Stimulated activated naive CD8-positive, alpha-beta T cell treated with anti-CD3 and anti-CD28 coated beads, Interleukin-15, amount 100 ng/mL, for 72 hours (primary cell): ENCODE measurements at regions not wholly inside any gene's neighbourhood (a gene's known extent, or its start where the extent isn't known, plus 50 kb on each side); places are given as distances from the start of the nearest gene placed in this dataset.

Experiments used
- ATAC-seq: fragments of 150-1000 bp; cut with Tn5 transposase; 2 replicates; pipeline ENCODE4 v1.10.0; 2021; ENCODE audit warnings: mild to moderate bottlenecking, moderate library complexity
- DNase-seq, 2 donors: peaks; one replicate each; pipeline ENCODE4 v3.0.0; 2021 to 2022
- H3K27ac Mint-ChIP-seq, 2 donors: one replicate each; pipeline ENCODE4 v1.8.0; 2022; ENCODE audit warnings: mild to moderate bottlenecking in 2 of 2, mixed read lengths in 2 of 2, moderate library complexity in 2 of 2
- H3K27me3 Mint-ChIP-seq: one replicate; pipeline ENCODE4 v1.8.0; 2022; ENCODE audit warnings: mixed read lengths
- H3K4me1 Mint-ChIP-seq: one replicate; pipeline ENCODE4 v1.8.0; 2022; ENCODE audit warnings: mild to moderate bottlenecking, mixed read lengths
- H3K4me3 Mint-ChIP-seq, 2 donors: one replicate each; pipeline ENCODE4 v1.8.0; 2022; ENCODE audit warnings: mild to moderate bottlenecking in 2 of 2, mixed read lengths in 2 of 2, moderate library complexity in 1 of 2
- H3K9me3 Mint-ChIP-seq, 2 donors: one replicate each; pipeline ENCODE4 v1.8.0; 2022; ENCODE audit warnings: mixed read lengths in 2 of 2

- Mint-ChIP-seq H3K4me3 (no peak overlapping the region), H3K9me3 (no peaks in the 10 kb centered on the region), H3K27ac (no peak overlapping the region), H3K4me1 (no peaks in the 10 kb centered on the region), H3K27me3 (no peaks in the 10 kb centered on the region)
- ATAC-seq (no peak), DNase-seq (no peak)
Measured at GRCh38 chr4:129488427-129488826, 392.5 kb downstream of the C4orf33 start.

DNA sequence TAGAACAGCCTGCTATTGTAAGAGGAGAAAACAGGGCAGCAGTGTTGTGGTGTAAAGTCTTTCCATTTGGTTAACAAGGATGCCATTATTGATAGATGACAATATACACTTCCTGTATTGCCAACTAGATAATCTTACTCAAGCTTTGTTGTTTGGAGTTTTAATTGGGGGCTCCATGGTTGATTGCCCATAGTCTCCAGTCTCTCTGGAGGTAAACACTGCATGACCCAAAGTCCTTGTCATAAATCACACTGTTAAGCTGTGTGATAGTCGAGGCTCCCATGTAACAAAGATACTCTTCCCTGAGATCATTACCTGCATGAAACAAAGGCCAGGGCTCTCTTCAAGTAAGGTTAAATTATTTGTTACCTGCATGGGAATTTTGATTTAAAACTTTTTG is 394.6 kb downstream of the C4orf33 start:
- H3K4me1 Mint-ChIP-seq: no peaks in the 10 kb centered on the region
- DNase-seq (no peak), ATAC-seq (no peak)
- H3K27me3 Mint-ChIP-seq: no peaks in the 10 kb centered on the region
- peaks cover 0 to 6% of the 10 kb centered on the region in 2 donors for H3K9me3 Mint-ChIP-seq
- H3K4me3 Mint-ChIP-seq: no peak overlapping the region
- H3K27ac Mint-ChIP-seq: no peak overlapping the region

GRCh38 chr4:129498626-129499025 is 402.7 kb downstream of the C4orf33 start:
- Mint-ChIP-seq H3K4me1 (no peaks in the 10 kb centered on the region), H3K4me3 (no peak overlapping the region), H3K27ac (no peak overlapping the region), H3K9me3 (peaks cover 0 to 6% of the 10 kb centered on the region in 2 donors), H3K27me3 (no peaks in the 10 kb centered on the region)
- DNase-seq: no peak
- no peak for ATAC-seq

- H3K4me3 Mint-ChIP-seq: no peak overlapping the region
- H3K27me3 Mint-ChIP-seq: no peaks in the 10 kb centered on the region
- ATAC-seq (no peak), DNase-seq (no peak)
- no peaks in the 10 kb centered on the region for H3K4me1 Mint-ChIP-seq
- H3K9me3 Mint-ChIP-seq: no peaks in the 10 kb centered on the region
- H3K27ac Mint-ChIP-seq: no peak overlapping the region
Measured at GRCh38 chr4:129514852-129515251, 418.9 kb downstream of the C4orf33 start.

DNA sequence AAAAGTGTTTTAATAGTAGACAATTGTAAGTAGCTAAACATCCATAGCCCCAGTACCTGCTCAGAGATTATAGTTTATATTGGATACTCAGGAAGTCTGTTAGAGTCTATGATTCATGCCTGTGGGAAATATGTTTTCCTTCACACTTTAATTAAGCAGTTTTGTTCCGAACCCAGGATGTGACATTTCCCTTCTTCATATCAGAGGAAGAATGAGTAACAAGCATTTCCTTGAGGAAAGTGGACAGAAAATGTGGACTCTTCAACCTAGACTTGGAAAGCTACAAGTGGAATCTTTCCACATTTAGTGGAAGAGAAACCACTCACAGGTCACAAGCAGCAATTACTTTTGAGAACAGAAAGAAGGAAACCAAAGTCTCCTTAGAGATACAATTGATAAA is 419.4 kb downstream of the C4orf33 start:
- DNase-seq: no peak
- no peaks in the 10 kb centered on the region for H3K9me3 Mint-ChIP-seq
- H3K4me3 Mint-ChIP-seq: no peak overlapping the region
- ATAC-seq: no peak
- no peak overlapping the region for H3K27ac Mint-ChIP-seq
- H3K4me1 Mint-ChIP-seq: no peaks in the 10 kb centered on the region
- H3K27me3 Mint-ChIP-seq: no peaks in the 10 kb centered on the region

GRCh38 chr4:129526812-129527211 is 430.9 kb downstream of the C4orf33 start:
- Mint-ChIP-seq H3K27ac (no peak overlapping the region), H3K9me3 (no peaks in the 10 kb centered on the region), H3K4me1 (no peaks in the 10 kb centered on the region), H3K27me3 (no peaks in the 10 kb centered on the region), H3K4me3 (no peak overlapping the region)
- DNase-seq: no peak
- no peak for ATAC-seq

GRCh38 chr4:129531253-129531652 is 435.3 kb downstream of the C4orf33 start:
- DNase-seq: no peak
- H3K27ac Mint-ChIP-seq: no peak overlapping the region
- H3K4me3 Mint-ChIP-seq: no peak overlapping the region
- H3K4me1 Mint-ChIP-seq: peaks cover 7% of the 10 kb centered on the region
- ATAC-seq: no peak
- no peaks in the 10 kb centered on the region for H3K27me3 Mint-ChIP-seq
- no peaks in the 10 kb centered on the region for H3K9me3 Mint-ChIP-seq

DNA sequence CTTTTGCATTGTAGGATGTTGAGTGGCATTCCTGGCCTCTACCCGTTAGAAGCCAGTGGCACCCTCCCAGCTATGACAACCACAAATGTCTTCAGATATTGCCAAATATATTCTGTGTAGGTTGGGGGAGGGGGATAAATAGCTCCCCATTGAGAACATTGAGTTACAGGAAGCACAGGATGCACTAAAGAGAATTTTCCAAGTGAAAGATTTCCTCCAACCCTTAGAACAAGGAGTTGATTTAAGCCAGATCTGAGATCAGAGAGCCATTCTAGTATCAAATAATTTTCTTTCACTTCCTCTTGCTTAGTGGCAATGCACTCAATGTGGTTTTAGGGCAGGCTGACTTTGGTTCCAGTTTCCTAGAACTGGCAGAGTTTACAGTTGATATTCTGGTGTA is 436.6 kb downstream of the C4orf33 start:
- Mint-ChIP-seq H3K9me3 (no peaks in the 10 kb centered on the region), H3K27me3 (no peaks in the 10 kb centered on the region), H3K4me1 (peaks cover 7% of the 10 kb centered on the region), H3K4me3 (no peak overlapping the region), H3K27ac (no peak overlapping the region)
- ATAC-seq (no peak), DNase-seq (no peak)

- Mint-ChIP-seq H3K27ac (no peak overlapping the region), H3K27me3 (no peaks in the 10 kb centered on the region), H3K4me3 (no peak overlapping the region), H3K4me1 (no peaks in the 10 kb centered on the region), H3K9me3 (no peaks in the 10 kb centered on the region)
- DNase-seq (no peak), ATAC-seq (no peak)
Measured at GRCh38 chr4:129543299-129543698, 447.3 kb downstream of the C4orf33 start.

DNA sequence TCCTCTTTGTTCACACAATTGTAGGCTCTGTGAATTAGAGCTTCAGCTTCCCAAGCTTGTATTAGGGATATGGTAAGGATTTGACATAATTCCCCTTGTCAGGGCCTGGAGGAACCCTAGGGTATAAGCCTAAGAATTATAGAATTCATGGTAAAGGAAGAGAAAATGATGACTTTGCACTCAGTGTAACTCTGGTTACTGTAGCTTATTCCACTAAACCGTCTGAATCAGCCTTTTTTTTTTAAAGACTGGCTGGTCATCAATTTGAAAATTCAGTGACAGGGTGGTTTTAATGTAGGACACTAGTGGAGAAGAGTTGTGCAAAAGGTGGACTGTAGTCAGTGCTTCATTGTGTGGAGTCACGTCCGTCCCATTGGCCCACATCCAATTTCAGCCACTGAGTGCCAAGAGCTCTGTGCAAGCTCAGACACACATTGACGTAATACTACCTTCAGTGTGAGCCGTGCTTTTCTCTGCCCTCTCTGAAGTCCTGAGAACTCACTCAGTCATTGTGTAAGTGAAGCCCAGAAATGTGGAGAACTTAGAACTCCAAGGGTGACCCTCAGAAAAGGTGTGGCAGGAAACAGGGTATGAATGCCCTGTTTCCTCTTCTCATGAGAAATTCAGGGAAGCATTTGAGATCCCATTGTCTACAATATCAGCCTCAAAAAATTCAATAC is 449.8 kb downstream of the C4orf33 start:
- DNase-seq: no peak
- H3K4me3 Mint-ChIP-seq: no peak overlapping the region
- H3K9me3 Mint-ChIP-seq: no peaks in the 10 kb centered on the region
- H3K27ac Mint-ChIP-seq: no peak overlapping the region
- ATAC-seq: no peak
- H3K27me3 Mint-ChIP-seq: no peaks in the 10 kb centered on the region
- no peaks in the 10 kb centered on the region for H3K4me1 Mint-ChIP-seq

DNA sequence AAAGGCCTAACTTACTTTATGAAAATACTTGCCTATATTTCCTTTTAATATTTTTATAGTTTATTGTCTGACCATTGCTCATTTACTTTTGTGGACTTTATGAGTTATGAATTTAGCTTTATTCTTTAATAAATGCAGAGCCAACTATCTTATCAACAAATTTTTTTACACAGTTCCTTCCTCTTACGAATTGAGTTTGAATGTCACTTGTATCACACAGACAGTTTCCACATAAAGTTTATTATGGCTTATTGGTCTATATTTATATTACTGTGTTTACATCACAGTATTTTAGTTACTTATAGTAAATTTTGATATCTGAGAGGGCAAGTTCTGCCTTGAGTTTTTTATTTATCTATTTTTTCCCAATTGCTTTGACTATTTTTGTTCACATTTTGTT is 450.6 kb downstream of the C4orf33 start:
- no peak overlapping the region for H3K27ac Mint-ChIP-seq
- H3K4me1 Mint-ChIP-seq: no peaks in the 10 kb centered on the region
- H3K4me3 Mint-ChIP-seq: no peak overlapping the region
- H3K27me3 Mint-ChIP-seq: no peaks in the 10 kb centered on the region
- DNase-seq (no peak), ATAC-seq (no peak)
- H3K9me3 Mint-ChIP-seq: no peaks in the 10 kb centered on the region

- H3K4me3 Mint-ChIP-seq: no peak overlapping the region
- no peak for DNase-seq
- H3K9me3 Mint-ChIP-seq: no peaks in the 10 kb centered on the region
- no peak overlapping the region for H3K27ac Mint-ChIP-seq
- no peak for ATAC-seq
- H3K27me3 Mint-ChIP-seq: no peaks in the 10 kb centered on the region
- no peaks in the 10 kb centered on the region for H3K4me1 Mint-ChIP-seq
Measured at GRCh38 chr4:129550281-129550785, 454.4 kb downstream of the C4orf33 start.

DNA sequence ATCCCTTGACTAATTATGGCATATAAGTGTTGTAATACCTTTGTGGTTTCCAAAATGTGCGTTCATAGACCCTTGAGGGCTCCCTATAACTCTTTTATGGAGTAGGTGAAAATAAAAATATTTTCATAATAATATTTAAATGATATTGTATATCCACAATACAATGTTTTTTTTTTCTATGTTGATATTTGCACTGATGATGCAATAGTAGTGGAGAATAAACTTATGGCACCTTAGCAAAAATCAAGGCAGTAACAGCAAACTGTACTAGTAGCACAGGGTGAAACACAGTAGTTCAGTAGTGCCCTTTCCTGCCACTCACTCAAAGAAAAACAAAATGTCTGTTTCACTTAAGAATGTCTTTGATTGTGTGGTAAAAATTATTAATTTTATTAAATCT is 465.3 kb downstream of the C4orf33 start:
- DNase-seq (no peak), ATAC-seq (no peak)
- Mint-ChIP-seq H3K4me3 (no peak overlapping the region), H3K27me3 (no peaks in the 10 kb centered on the region), H3K9me3 (peaks cover 0 to 4% of the 10 kb centered on the region in 2 donors), H3K27ac (no peak overlapping the region), H3K4me1 (no peaks in the 10 kb centered on the region)

GRCh38 chr4:129561886-129562671 is 466.1 kb downstream of the C4orf33 start:
- Mint-ChIP-seq H3K4me1 (no peaks in the 10 kb centered on the region), H3K27me3 (no peaks in the 10 kb centered on the region), H3K4me3 (no peak overlapping the region), H3K9me3 (peaks cover 0 to 7% of the 10 kb centered on the region in 2 donors), H3K27ac (no peak overlapping the region)
- DNase-seq (no peak), ATAC-seq (no peak)

DNA sequence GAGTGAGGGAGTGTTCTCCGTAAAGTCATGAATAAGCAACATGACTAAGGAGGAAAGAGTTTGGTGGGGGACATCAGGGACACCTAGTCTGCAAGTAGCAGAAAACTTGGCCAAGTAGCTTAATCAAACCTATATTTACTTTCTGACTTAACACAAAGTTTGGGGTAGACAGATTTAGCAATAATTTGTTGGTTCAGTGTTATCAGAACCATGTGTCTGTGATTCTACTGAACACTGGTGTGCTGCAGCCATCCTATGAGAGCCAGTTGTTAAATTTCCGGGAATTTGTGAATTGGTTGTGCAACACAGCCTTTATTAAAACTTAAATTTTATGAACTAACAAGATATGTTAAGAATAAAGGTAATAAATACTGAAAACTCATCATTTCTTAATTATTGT is 469.3 kb downstream of the C4orf33 start:
- Mint-ChIP-seq H3K4me1 (no peaks in the 10 kb centered on the region), H3K4me3 (no peak overlapping the region), H3K27ac (no peak overlapping the region), H3K9me3 (peaks cover 0 to 7% of the 10 kb centered on the region in 2 donors), H3K27me3 (no peaks in the 10 kb centered on the region)
- DNase-seq: no peak
- no peak for ATAC-seq

- Mint-ChIP-seq H3K27me3 (no peaks in the 10 kb centered on the region), H3K9me3 (peaks cover 0 to 3% of the 10 kb centered on the region in 2 donors), H3K27ac (no peak overlapping the region), H3K4me3 (no peak overlapping the region), H3K4me1 (no peaks in the 10 kb centered on the region)
- ATAC-seq: no peak
- no peak for DNase-seq
Measured at GRCh38 chr4:129570326-129570725, 474.4 kb downstream of the C4orf33 start.
